Immature natural killer cell (primary cell): ENCODE measurements at regions not wholly inside any gene's neighbourhood (a gene's known extent, or its start where the extent isn't known, plus 50 kb on each side); places are given as distances from the start of the nearest gene placed in this dataset.
"Not testable (repeated sequence)": the region's sequence is repeated elsewhere in the genome, so short reads cannot be mapped to it uniquely, and the experiment has no call there.

Source experiments
- DNase-seq, 3 donors: peaks; one replicate each; pipeline ENCODE4 v3.0.0; 2022; ENCODE audit warnings: mixed read lengths in 1 of 3
- H3K27ac Mint-ChIP-seq, 6 donors: one replicate each; pipeline ENCODE4 v1.8.0; 2020; ENCODE audit warnings: mixed read lengths in 6 of 6, mild to moderate bottlenecking in 5 of 6, inconsistent platforms in 4 of 6, moderate library complexity in 3 of 6
- H3K27me3 Mint-ChIP-seq, 3 donors: one replicate each; pipeline ENCODE4 v1.8.0; 2020 to 2021; ENCODE audit warnings: low read depth in 3 of 3, mild to moderate bottlenecking in 3 of 3, mixed read lengths in 3 of 3, moderate library complexity in 3 of 3, inconsistent platforms in 1 of 3
- H3K36me3 Mint-ChIP-seq, 3 donors: one replicate each; pipeline ENCODE4 v1.8.0; 2020; ENCODE audit warnings: mixed read lengths in 3 of 3, inconsistent platforms in 2 of 3, mild to moderate bottlenecking in 2 of 3
- H3K4me1 Mint-ChIP-seq, 2 donors: one replicate each; pipeline ENCODE4 v1.8.0; 2020; ENCODE audit warnings: inconsistent platforms in 2 of 2, mild to moderate bottlenecking in 2 of 2, mixed read lengths in 2 of 2, moderate library complexity in 1 of 2
- H3K4me3 Mint-ChIP-seq, 5 donors: one replicate each; pipeline ENCODE4 v1.8.0; 2020; ENCODE audit warnings: mild to moderate bottlenecking in 5 of 5, mixed read lengths in 5 of 5, inconsistent platforms in 3 of 5, moderate library complexity in 3 of 5
- H3K9me3 Mint-ChIP-seq, 6 donors: one replicate each; pipeline ENCODE4 v1.8.0; 2020; ENCODE audit warnings: mild to moderate bottlenecking in 6 of 6, mixed read lengths in 6 of 6, inconsistent platforms in 4 of 6, moderate library complexity in 3 of 6

- DNase-seq, H3K36me3 Mint-ChIP-seq, H3K4me1 Mint-ChIP-seq, H3K27ac Mint-ChIP-seq, H3K27me3 Mint-ChIP-seq, H3K9me3 Mint-ChIP-seq, H3K4me3 Mint-ChIP-seq: not testable (repeated sequence)
Measured at GRCh38 chr10:46156866-46157265, 110.8 kb upstream of the MSMB start.

- Mint-ChIP-seq H3K36me3 (peaks cover 0 to 3% (median 0%) of the 10 kb centered on the region in 3 donors), H3K27me3 (peaks cover 4 to 7% (median 5%) of the 10 kb centered on the region in 3 donors), H3K4me1 (no peaks in the 10 kb centered on the region), H3K4me3 (no peak overlapping the region), H3K9me3 (peaks cover 0 to 13% (median 4%) of the 10 kb centered on the region in 6 donors), H3K27ac (no peak overlapping the region)
- no peak for DNase-seq
Measured at GRCh38 chr10:46169736-46170135, 117.1 kb upstream of the ANTXRL start.

- peaks cover 0 to 3% (median 0%) of the 10 kb centered on the region in 3 donors for H3K36me3 Mint-ChIP-seq
- peaks cover 2 to 5% (median 4%) of the 10 kb centered on the region in 3 donors for H3K27me3 Mint-ChIP-seq
- no peak overlapping the region for H3K4me3 Mint-ChIP-seq
- H3K9me3 Mint-ChIP-seq: peaks cover 0 to 13% (median 4%) of the 10 kb centered on the region in 6 donors
- DNase-seq: no peak
- H3K4me1 Mint-ChIP-seq: no peaks in the 10 kb centered on the region
- H3K27ac Mint-ChIP-seq: no peak overlapping the region
Measured at GRCh38 chr10:46170789-46171188, 116.0 kb upstream of the ANTXRL start.

GRCh38 chr10:46171661-46172060 is 115.1 kb upstream of the ANTXRL start:
- DNase-seq: no peak
- H3K36me3 Mint-ChIP-seq: peaks cover 0 to 3% (median 0%) of the 10 kb centered on the region in 3 donors
- H3K4me3 Mint-ChIP-seq: no peak overlapping the region
- no peaks in the 10 kb centered on the region for H3K4me1 Mint-ChIP-seq
- no peak overlapping the region for H3K27ac Mint-ChIP-seq
- peaks cover 2 to 5% (median 4%) of the 10 kb centered on the region in 3 donors for H3K27me3 Mint-ChIP-seq
- peaks cover 0 to 13% (median 4%) of the 10 kb centered on the region in 6 donors for H3K9me3 Mint-ChIP-seq

- peaks cover 0 to 3% (median 0%) of the 10 kb centered on the region in 3 donors for H3K36me3 Mint-ChIP-seq
- H3K4me3 Mint-ChIP-seq: no peak overlapping the region
Measured at GRCh38 chr10:46175296-46175695, 111.5 kb upstream of the ANTXRL start.

GRCh38 chr10:46175831-46176230 is 111.0 kb upstream of the ANTXRL start:
- Mint-ChIP-seq H3K9me3 (peaks cover 0 to 1% (median 0%) of the 10 kb centered on the region in 6 donors), H3K4me1 (no peaks in the 10 kb centered on the region), H3K27me3 (peaks cover 0 to 12% (median 2%) of the 10 kb centered on the region in 3 donors), H3K27ac (no peak overlapping the region), H3K4me3 (no peak overlapping the region), H3K36me3 (no peaks in the 10 kb centered on the region)
- no peak for DNase-seq

More at GRCh38 chr10:46175296-46175695, 111.5 kb upstream of the ANTXRL start:
- DNase-seq: no peak
- H3K4me1 Mint-ChIP-seq: no peaks in the 10 kb centered on the region
- H3K27me3 Mint-ChIP-seq: peaks cover 0 to 12% (median 2%) of the 10 kb centered on the region in 3 donors
- peaks cover 0 to 6% (median under 1%) of the 10 kb centered on the region in 6 donors for H3K9me3 Mint-ChIP-seq
- no peak overlapping the region for H3K27ac Mint-ChIP-seq

GRCh38 chr10:46187431-46187830 is 99.4 kb upstream of the ANTXRL start:
- H3K27ac Mint-ChIP-seq, H3K9me3 Mint-ChIP-seq, DNase-seq, H3K4me1 Mint-ChIP-seq, H3K36me3 Mint-ChIP-seq, H3K4me3 Mint-ChIP-seq, H3K27me3 Mint-ChIP-seq: not testable (repeated sequence)

- Mint-ChIP-seq H3K36me3 (no peaks in the 10 kb centered on the region), H3K4me3 (no peak overlapping the region), H3K27ac (no peak overlapping the region), H3K27me3 (peaks cover 0 to 4% (median 0%) of the 10 kb centered on the region in 3 donors), H3K9me3 (no peaks in the 10 kb centered on the region), H3K4me1 (no peaks in the 10 kb centered on the region)
- no peak for DNase-seq
Measured at GRCh38 chr10:46197050-46197449, 89.7 kb upstream of the ANTXRL start.

- peaks cover 0 to 9% (median 0%) of the 10 kb centered on the region in 3 donors for H3K27me3 Mint-ChIP-seq
- H3K4me3 Mint-ChIP-seq: no peak overlapping the region
- no peaks in the 10 kb centered on the region for H3K4me1 Mint-ChIP-seq
- no peaks in the 10 kb centered on the region for H3K36me3 Mint-ChIP-seq
- no peaks in the 10 kb centered on the region for H3K9me3 Mint-ChIP-seq
- DNase-seq: no peak
- no peak overlapping the region for H3K27ac Mint-ChIP-seq
Measured at GRCh38 chr10:46198516-46198915, 88.3 kb upstream of the ANTXRL start.

GRCh38 chr10:46202405-46202804 is 84.4 kb upstream of the ANTXRL start:
- not testable (repeated sequence) for H3K4me3 Mint-ChIP-seq, H3K9me3 Mint-ChIP-seq, H3K36me3 Mint-ChIP-seq, H3K27ac Mint-ChIP-seq, H3K27me3 Mint-ChIP-seq, H3K4me1 Mint-ChIP-seq, DNase-seq

- not testable (repeated sequence) for DNase-seq, H3K4me3 Mint-ChIP-seq, H3K4me1 Mint-ChIP-seq, H3K9me3 Mint-ChIP-seq, H3K36me3 Mint-ChIP-seq, H3K27me3 Mint-ChIP-seq, H3K27ac Mint-ChIP-seq
Measured at GRCh38 chr10:46204482-46205102, 82.2 kb upstream of the ANTXRL start.

- DNase-seq: not testable (repeated sequence)
Measured at GRCh38 chr10:46210427-46210826, 76.4 kb upstream of the ANTXRL start.

GRCh38 chr10:46215426-46215825 is 71.4 kb upstream of the ANTXRL start:
- Mint-ChIP-seq H3K4me3 (no peak overlapping the region), H3K27ac (no peak overlapping the region), H3K9me3 (no peaks in the 10 kb centered on the region), H3K27me3 (peaks cover 0 to 2% (median 0%) of the 10 kb centered on the region in 3 donors), H3K36me3 (no peaks in the 10 kb centered on the region), H3K4me1 (peaks cover 0 to 6% of the 10 kb centered on the region in 2 donors)
- DNase-seq: no peak

More at GRCh38 chr10:46210427-46210826, 76.4 kb upstream of the ANTXRL start:
- H3K9me3 Mint-ChIP-seq, H3K4me3 Mint-ChIP-seq, H3K36me3 Mint-ChIP-seq, H3K4me1 Mint-ChIP-seq, H3K27me3 Mint-ChIP-seq, H3K27ac Mint-ChIP-seq: not testable (repeated sequence)

- H3K36me3 Mint-ChIP-seq: no peaks in the 10 kb centered on the region
- no peak for DNase-seq
- H3K4me3 Mint-ChIP-seq: no peak overlapping the region
- H3K4me1 Mint-ChIP-seq: peaks cover 0 to 6% of the 10 kb centered on the region in 2 donors
- peaks cover 0 to 2% (median 0%) of the 10 kb centered on the region in 3 donors for H3K27me3 Mint-ChIP-seq
- H3K27ac Mint-ChIP-seq: no peak overlapping the region
- no peaks in the 10 kb centered on the region for H3K9me3 Mint-ChIP-seq
Measured at GRCh38 chr10:46216003-46216634, 70.7 kb upstream of the ANTXRL start.
